ENCODE measurements at regions not wholly inside any gene's neighbourhood (a gene's known extent, or its start where the extent isn't known, plus 50 kb on each side); places are given as distances from the start of the nearest gene placed in this dataset.
"Not testable (repeated sequence)": the region's sequence is repeated elsewhere in the genome, so short reads cannot be mapped to it uniquely, and the experiment has no call there.

- DNase-seq (ENCODE audit: low spot score), result no peak
Observed at GRCh38 chr2:160730296-160730995, 236.8 kb upstream of the RBMS1 start.

- DNase-seq (ENCODE audit: low spot score), result no peak
Observed at GRCh38 chr2:160731415-160731814, 237.8 kb upstream of the RBMS1 start.

- no peak for DNase-seq (ENCODE audit: low spot score)
Observed at GRCh38 chr2:160731856-160732255, 238.2 kb upstream of the RBMS1 start.

- no peak for DNase-seq (ENCODE audit: low spot score)
Observed at GRCh38 chr2:160735696-160736095, 242.1 kb upstream of the RBMS1 start.

GRCh38 chr2:160736148-160737028 is 242.8 kb upstream of the RBMS1 start:
- DNase-seq (ENCODE audit: low spot score), result no peak

GRCh38 chr2:160737247-160737646 is 243.6 kb upstream of the RBMS1 start:
- DNase-seq (ENCODE audit: low spot score), result no peak

GRCh38 chr2:160741271-160741670 is 247.7 kb upstream of the RBMS1 start:
- no peak for DNase-seq (ENCODE audit: low spot score)

- DNase-seq (ENCODE audit: low spot score), result no peak
Observed at GRCh38 chr2:160741815-160742214, 248.2 kb upstream of the RBMS1 start.

- DNase-seq (ENCODE audit: low spot score), result no peak
Observed at GRCh38 chr2:160742667-160743066, 249.1 kb upstream of the RBMS1 start.

- no peak for DNase-seq (ENCODE audit: low spot score)
Observed at GRCh38 chr2:160747501-160748170, 254.0 kb upstream of the RBMS1 start.

- DNase-seq (ENCODE audit: low spot score), result no peak
Observed at GRCh38 chr2:160751021-160751420, 257.4 kb upstream of the RBMS1 start.

GRCh38 chr2:160752475-160753330 is 259.1 kb upstream of the RBMS1 start:
- DNase-seq (ENCODE audit: low spot score), result no peak

GRCh38 chr2:160753331-160753654 is 259.7 kb upstream of the RBMS1 start:
- DNase-seq (ENCODE audit: low spot score), result no peak

- no peak for DNase-seq (ENCODE audit: low spot score)
Observed at GRCh38 chr2:160753960-160754359, 260.4 kb upstream of the RBMS1 start.

- DNase-seq (ENCODE audit: low spot score), result no peak
Observed at GRCh38 chr2:160756481-160756880, 262.9 kb upstream of the RBMS1 start.

- DNase-seq (ENCODE audit: low spot score), result not testable (repeated sequence)
Observed at GRCh38 chr2:160762493-160763128, 269.0 kb upstream of the RBMS1 start.

GRCh38 chr2:160783474-160783873 is 289.9 kb upstream of the RBMS1 start:
- DNase-seq (ENCODE audit: low spot score), result no peak

- DNase-seq (ENCODE audit: low spot score), result no peak
Observed at GRCh38 chr2:160784034-160784433, 290.4 kb upstream of the RBMS1 start.

- no peak for DNase-seq (ENCODE audit: low spot score)
Observed at GRCh38 chr2:160790738-160791137, 297.1 kb upstream of the RBMS1 start.

GRCh38 chr2:160791884-160792283 is 298.3 kb upstream of the RBMS1 start:
- DNase-seq (ENCODE audit: low spot score), result no peak

GRCh38 chr2:160792837-160793236 is 299.2 kb upstream of the RBMS1 start:
- DNase-seq (ENCODE audit: low spot score), result no peak

- no peak for DNase-seq (ENCODE audit: low spot score)
Observed at GRCh38 chr2:160794926-160795325, 301.3 kb upstream of the RBMS1 start.
